DOHH2 (cell line): ENCODE measurements at regions not wholly inside any gene's neighbourhood (a gene's known extent, or its start where the extent isn't known, plus 50 kb on each side); places are given as distances from the start of the nearest gene placed in this dataset.

Experiments used
- CTCF ChIP-seq: fragments of 200-600 bp; sonication (generic); IDR thresholded peaks from one replicate; pipeline ENCODE4 v1.5.1; 2014; ENCODE audit warnings: antibody characterized with exemption, mild to moderate bottlenecking, low read depth, low read length; ENCODE audit not compliant: poor library complexity, severe bottlenecking
- EZH2phosphoT487 ChIP-seq: fragments of 200-600 bp; sonication (generic); IDR thresholded peaks from 2 replicates; pipeline ENCODE4 v1.6.1; 2017; ENCODE audit warnings: borderline replicate concordance, mild to moderate bottlenecking, antibody characterized with exemption, low read length, moderate library complexity, mixed read lengths

GRCh38 chr12:107322063-107322462 lies 228.7 kb upstream of the CRY1 start:
- TF ChIP-seq EZH2phosphoT487, result no peak
- no peak for TF ChIP-seq CTCF
